ENCODE measurements at regions not wholly inside any gene's neighbourhood (a gene's known extent, or its start where the extent isn't known, plus 50 kb on each side); places are given as distances from the start of the nearest gene placed in this dataset.
"Not testable (repeated sequence)": the region's sequence is repeated elsewhere in the genome, so short reads cannot be mapped to it uniquely, and the experiment has no call there.

DNA sequence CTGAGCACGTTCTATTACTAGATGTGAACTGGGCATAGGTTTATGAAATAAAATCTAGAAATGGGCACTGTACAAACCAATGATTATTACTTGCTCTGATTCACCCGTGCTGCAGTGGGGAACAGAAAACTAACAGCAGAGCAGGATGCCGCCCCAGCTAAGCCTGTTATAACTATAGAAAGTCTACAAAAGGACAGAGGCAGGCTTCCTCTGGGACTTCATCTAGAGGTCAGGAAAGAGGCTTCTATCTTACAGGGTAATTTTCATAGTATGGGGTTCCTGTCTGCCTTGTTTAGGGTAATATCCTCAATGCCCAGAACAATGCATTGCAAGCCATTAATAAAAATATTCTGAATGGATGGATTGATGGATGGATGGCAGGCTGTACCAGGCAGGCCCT is 177.0 kb upstream of the TBL1XR1 start:
- Mint-ChIP-seq H3K27ac (no peak overlapping the region), H3K4me1 (ENCODE audit: low read depth) (peaks cover 20% of the 10 kb centered on the region), H3K27me3 (ENCODE audit: low read depth) (no peaks in the 10 kb centered on the region), H3K4me3 (no peak overlapping the region), H3K9me3 (no peaks in the 10 kb centered on the region), H3K36me3 (ENCODE audit: insufficient read depth in 2 of 2) (no peaks in the 10 kb centered on the region)
- DNase-seq (no peak), ATAC-seq (replicated peaks in 1 of 2) (no peak)

DNA sequence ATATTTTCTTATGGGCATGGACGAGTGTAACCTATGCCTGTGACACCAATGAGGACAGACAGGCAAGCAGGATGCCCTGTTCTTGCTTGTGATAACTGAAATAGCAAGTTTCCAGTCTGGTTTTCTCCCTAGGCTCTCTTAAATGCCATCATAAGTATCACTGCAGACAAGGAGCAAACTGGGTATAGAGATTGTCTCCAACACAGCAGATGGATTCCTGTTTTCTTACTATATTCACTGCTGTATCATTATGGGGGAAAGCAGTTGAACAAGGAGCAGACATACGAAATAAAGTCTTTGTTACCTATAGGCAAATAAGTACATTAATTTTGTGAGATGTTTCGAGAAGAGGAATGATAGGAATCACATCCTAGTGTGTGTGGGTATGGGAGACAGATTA is 178.0 kb upstream of the TBL1XR1 start:
- H3K4me1 Mint-ChIP-seq (ENCODE audit: low read depth): peaks cover 20% of the 10 kb centered on the region
- no peak for DNase-seq
- no peak for ATAC-seq (replicated peaks in 1 of 2)
- no peaks in the 10 kb centered on the region for H3K27me3 Mint-ChIP-seq (ENCODE audit: low read depth)
- H3K9me3 Mint-ChIP-seq: peaks cover 2% of the 10 kb centered on the region in 2 donors
- H3K27ac Mint-ChIP-seq: no peak overlapping the region
- H3K36me3 Mint-ChIP-seq (ENCODE audit: insufficient read depth in 2 of 2): peaks cover 2 to 3% of the 10 kb centered on the region in 2 donors
- H3K4me3 Mint-ChIP-seq: no peak overlapping the region

GRCh38 chr3:177377166-177377565 is 179.9 kb upstream of the TBL1XR1 start:
- peaks cover 16% of the 10 kb centered on the region for H3K4me1 Mint-ChIP-seq (ENCODE audit: low read depth)
- peaks cover 2 to 3% of the 10 kb centered on the region in 2 donors for H3K9me3 Mint-ChIP-seq
- H3K27me3 Mint-ChIP-seq (ENCODE audit: low read depth): no peaks in the 10 kb centered on the region
- no peak overlapping the region for H3K27ac Mint-ChIP-seq
- H3K4me3 Mint-ChIP-seq: no peak overlapping the region
- no peak for ATAC-seq (replicated peaks in 1 of 2)
- peaks cover 2 to 8% of the 10 kb centered on the region in 2 donors for H3K36me3 Mint-ChIP-seq (ENCODE audit: insufficient read depth in 2 of 2)
- DNase-seq: no peak

DNA sequence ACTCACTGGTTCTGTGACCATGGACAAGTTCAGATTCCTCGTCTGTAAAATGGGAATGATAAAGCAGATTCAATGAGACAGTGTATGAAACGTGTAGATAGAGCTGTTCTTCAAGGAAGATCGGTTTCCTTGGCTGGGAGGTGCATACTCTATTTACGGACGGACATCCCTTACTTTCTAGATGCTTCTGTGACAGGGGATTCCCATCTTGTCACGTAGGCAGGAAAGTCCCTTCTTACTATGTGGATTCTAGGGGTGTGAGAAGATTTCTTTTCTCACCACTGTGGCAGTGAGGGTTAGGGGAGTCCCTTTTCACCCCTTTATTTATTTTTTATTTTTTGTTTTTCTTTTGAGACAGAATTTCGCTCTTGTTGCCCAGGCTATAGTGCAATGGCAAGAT is 180.9 kb upstream of the TBL1XR1 start:
- Mint-ChIP-seq H3K4me1 (ENCODE audit: low read depth) (peaks cover 16% of the 10 kb centered on the region), H3K36me3 (ENCODE audit: insufficient read depth in 2 of 2) (peaks cover 4 to 8% of the 10 kb centered on the region in 2 donors), H3K4me3 (no peak overlapping the region), H3K27ac (no peak overlapping the region), H3K27me3 (ENCODE audit: low read depth) (no peaks in the 10 kb centered on the region), H3K9me3 (peaks cover 2 to 4% of the 10 kb centered on the region in 2 donors)
- ATAC-seq (replicated peaks in 1 of 2) (peak in 1 of 2 donors; percentile 32), DNase-seq (no peak)

- Mint-ChIP-seq H3K36me3 (ENCODE audit: insufficient read depth in 2 of 2) (peaks cover 4 to 8% of the 10 kb centered on the region in 2 donors), H3K9me3 (peaks cover 2 to 4% of the 10 kb centered on the region in 2 donors), H3K4me1 (ENCODE audit: low read depth) (peaks cover 16% of the 10 kb centered on the region), H3K4me3 (no peak overlapping the region), H3K27me3 (ENCODE audit: low read depth) (no peaks in the 10 kb centered on the region), H3K27ac (no peak overlapping the region)
- ATAC-seq (replicated peaks in 1 of 2): no peak
- no peak for DNase-seq
Observed at GRCh38 chr3:177379045-177379444, 181.8 kb upstream of the TBL1XR1 start.

DNA sequence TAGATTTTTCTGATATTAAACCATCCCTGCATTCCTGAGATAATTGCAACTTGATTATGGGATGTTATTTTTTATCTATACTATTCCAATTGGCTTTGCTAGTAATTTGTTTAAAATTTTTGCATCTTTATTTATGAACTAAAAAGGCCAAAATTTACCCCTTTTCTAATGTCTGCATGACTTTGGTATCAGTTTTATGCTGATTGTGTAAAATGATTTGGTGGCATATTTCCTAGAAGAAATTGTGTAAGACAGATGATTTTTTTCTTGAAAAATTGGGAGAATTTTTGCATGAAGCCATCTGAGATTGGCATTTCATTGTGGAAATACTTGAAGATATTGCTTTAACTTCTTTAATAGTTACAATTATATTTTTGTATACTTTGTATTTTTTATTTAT is 183.8 kb upstream of the TBL1XR1 start:
- no peak overlapping the region for H3K4me3 Mint-ChIP-seq
- H3K27ac Mint-ChIP-seq: no peak overlapping the region
- DNase-seq (no peak), ATAC-seq (replicated peaks in 1 of 2) (no peak)
- H3K36me3 Mint-ChIP-seq (ENCODE audit: insufficient read depth in 2 of 2): peaks cover 6 to 8% of the 10 kb centered on the region in 2 donors
- peaks cover 23% of the 10 kb centered on the region for H3K4me1 Mint-ChIP-seq (ENCODE audit: low read depth)
- H3K27me3 Mint-ChIP-seq (ENCODE audit: low read depth): no peaks in the 10 kb centered on the region
- peaks cover 2 to 4% of the 10 kb centered on the region in 2 donors for H3K9me3 Mint-ChIP-seq

GRCh38 chr3:177382944-177383343 is 185.7 kb upstream of the TBL1XR1 start:
- H3K36me3 Mint-ChIP-seq (ENCODE audit: insufficient read depth in 2 of 2): peaks cover 6 to 10% of the 10 kb centered on the region in 2 donors
- DNase-seq (no peak), ATAC-seq (replicated peaks in 1 of 2) (no peak)
- H3K27me3 Mint-ChIP-seq (ENCODE audit: low read depth): no peaks in the 10 kb centered on the region
- H3K4me3 Mint-ChIP-seq: no peak overlapping the region
- peaks cover 2 to 7% of the 10 kb centered on the region in 2 donors for H3K9me3 Mint-ChIP-seq
- no peak overlapping the region for H3K27ac Mint-ChIP-seq
- peaks cover 17% of the 10 kb centered on the region for H3K4me1 Mint-ChIP-seq (ENCODE audit: low read depth)

DNA sequence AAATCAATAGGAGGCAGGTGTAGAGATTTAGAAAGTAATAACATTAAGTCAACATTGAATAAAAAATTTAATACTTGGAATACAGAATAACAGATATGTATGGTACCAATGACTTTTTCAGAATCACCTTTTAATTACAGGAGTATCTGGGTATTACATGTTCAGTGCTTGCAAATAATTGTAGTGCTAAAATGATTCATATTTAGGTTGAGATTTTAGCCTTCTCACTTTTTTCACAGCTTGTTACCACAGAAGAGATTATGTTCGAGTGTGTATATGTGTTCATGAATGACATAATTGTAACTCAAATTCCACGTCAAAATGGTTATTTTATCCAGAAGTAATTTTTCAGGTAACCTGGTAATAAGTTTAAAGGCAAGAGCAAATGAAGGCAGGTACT is 187.9 kb upstream of the TBL1XR1 start:
- DNase-seq: no peak
- H3K36me3 Mint-ChIP-seq (ENCODE audit: insufficient read depth in 2 of 2): peaks cover 5 to 8% of the 10 kb centered on the region in 2 donors
- no peak overlapping the region for H3K27ac Mint-ChIP-seq
- no peaks in the 10 kb centered on the region for H3K27me3 Mint-ChIP-seq (ENCODE audit: low read depth)
- no peak overlapping the region for H3K4me3 Mint-ChIP-seq
- ATAC-seq (replicated peaks in 1 of 2): peak in 1 of 2 donors; percentile 33
- H3K4me1 Mint-ChIP-seq (ENCODE audit: low read depth): peaks cover 8% of the 10 kb centered on the region
- H3K9me3 Mint-ChIP-seq: peaks cover 2 to 9% of the 10 kb centered on the region in 2 donors

DNA sequence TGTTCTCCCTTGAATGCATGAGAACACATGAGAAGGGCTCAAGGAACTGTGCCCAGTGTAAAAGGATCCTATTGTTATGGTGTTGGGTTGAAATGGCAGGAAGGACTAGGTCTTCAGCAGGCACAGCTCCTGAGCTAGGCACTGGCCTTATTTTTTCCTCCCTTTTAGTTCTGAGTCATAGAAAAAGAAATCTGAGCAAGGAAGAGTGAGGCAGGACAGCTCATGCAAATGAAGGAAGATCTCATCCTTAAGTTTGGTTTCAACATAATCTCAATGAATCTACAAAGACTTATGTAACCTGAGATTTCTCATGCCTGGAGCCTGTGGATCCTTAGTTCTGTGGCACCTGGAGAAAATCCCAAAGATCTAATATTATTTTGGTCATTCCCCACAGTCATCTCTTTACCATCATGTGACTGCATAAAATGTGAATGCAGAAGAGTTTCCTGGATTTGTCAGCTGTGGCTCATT is 188.6 kb upstream of the TBL1XR1 start:
- H3K4me3 Mint-ChIP-seq: no peak overlapping the region
- H3K27me3 Mint-ChIP-seq (ENCODE audit: low read depth): no peaks in the 10 kb centered on the region
- no peak for ATAC-seq (replicated peaks in 1 of 2)

DNA sequence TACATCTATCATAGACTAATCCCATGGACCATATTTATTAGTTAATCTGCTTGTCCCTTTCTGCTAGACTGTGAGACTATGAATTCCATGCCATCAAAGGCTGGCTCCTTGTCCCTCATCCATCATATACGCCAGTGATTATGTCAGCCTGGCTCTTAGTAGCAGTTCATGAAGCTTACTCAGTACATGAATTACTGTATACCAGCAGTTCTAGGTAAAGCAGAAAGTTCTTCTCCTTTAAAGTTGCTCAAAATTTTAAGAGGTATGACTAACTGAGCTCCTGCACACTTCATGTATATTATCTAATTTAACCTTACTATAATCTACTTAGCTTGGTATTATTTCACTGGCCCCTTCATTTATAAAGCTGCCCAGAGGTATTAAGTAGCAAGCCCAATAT is 190.9 kb upstream of the TBL1XR1 start:
- Mint-ChIP-seq H3K9me3 (peaks cover 0 to 5% of the 10 kb centered on the region in 2 donors), H3K27ac (no peak overlapping the region), H3K27me3 (ENCODE audit: low read depth) (no peaks in the 10 kb centered on the region), H3K36me3 (ENCODE audit: insufficient read depth in 2 of 2) (peaks cover 2% of the 10 kb centered on the region in 2 donors), H3K4me3 (no peak overlapping the region), H3K4me1 (ENCODE audit: low read depth) (peaks cover 8% of the 10 kb centered on the region)
- DNase-seq (no peak), ATAC-seq (replicated peaks in 1 of 2) (peak; percentile 60 to 73)

More for the DNA sequence above, 188.6 kb upstream of the TBL1XR1 start:
- no peak overlapping the region for H3K27ac Mint-ChIP-seq
- peaks cover 8% of the 10 kb centered on the region for H3K4me1 Mint-ChIP-seq (ENCODE audit: low read depth)
- no peak for DNase-seq
- H3K9me3 Mint-ChIP-seq: peaks cover 0 to 7% of the 10 kb centered on the region in 2 donors
- H3K36me3 Mint-ChIP-seq (ENCODE audit: insufficient read depth in 2 of 2): peaks cover 3 to 4% of the 10 kb centered on the region in 2 donors

- not testable (repeated sequence) for H3K36me3 Mint-ChIP-seq (ENCODE audit: insufficient read depth in 2 of 2); H3K4me1 Mint-ChIP-seq (ENCODE audit: low read depth); DNase-seq; ATAC-seq (replicated peaks in 1 of 2); H3K27ac Mint-ChIP-seq; H3K27me3 Mint-ChIP-seq (ENCODE audit: low read depth); H3K9me3 Mint-ChIP-seq
- H3K4me3 Mint-ChIP-seq: peak overlapping the region in 1 of 2 donors; percentile 34
Observed at GRCh38 chr3:177394231-177395024, 197.1 kb upstream of the TBL1XR1 start.

DNA sequence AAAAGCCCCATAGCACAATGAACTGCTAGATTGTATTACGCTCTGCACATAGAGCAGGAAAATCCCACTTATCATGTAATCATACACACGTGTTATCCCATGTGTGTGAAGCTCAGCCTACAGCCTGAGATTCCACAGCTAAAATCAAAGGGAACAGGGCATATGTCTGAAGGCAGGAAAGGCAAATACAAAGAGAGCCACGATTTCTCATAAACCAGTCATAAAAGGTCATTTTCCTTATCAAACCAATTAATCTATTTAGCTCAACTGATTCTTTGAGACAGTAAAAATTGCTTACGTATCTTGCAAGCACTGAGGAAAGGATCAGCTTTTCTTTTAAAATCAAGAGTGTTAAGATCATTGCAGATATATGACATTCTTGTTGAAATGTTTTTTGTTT is 199.5 kb upstream of the TBL1XR1 start:
- ATAC-seq (replicated peaks in 1 of 2) (no peak), DNase-seq (no peak)
- H3K4me3 Mint-ChIP-seq: no peak overlapping the region
- H3K4me1 Mint-ChIP-seq (ENCODE audit: low read depth): no peaks in the 10 kb centered on the region
- H3K9me3 Mint-ChIP-seq: no peaks in the 10 kb centered on the region
- H3K36me3 Mint-ChIP-seq (ENCODE audit: insufficient read depth in 2 of 2): no peaks in the 10 kb centered on the region
- no peaks in the 10 kb centered on the region for H3K27me3 Mint-ChIP-seq (ENCODE audit: low read depth)
- H3K27ac Mint-ChIP-seq: no peak overlapping the region

GRCh38 chr3:177401375-177401774 is 204.1 kb upstream of the TBL1XR1 start:
- no peak for ATAC-seq (replicated peaks in 1 of 2)
- no peak overlapping the region for H3K4me3 Mint-ChIP-seq
- H3K27me3 Mint-ChIP-seq (ENCODE audit: low read depth): no peaks in the 10 kb centered on the region
- peaks cover 6% of the 10 kb centered on the region for H3K4me1 Mint-ChIP-seq (ENCODE audit: low read depth)
- H3K36me3 Mint-ChIP-seq (ENCODE audit: insufficient read depth in 2 of 2): no peaks in the 10 kb centered on the region
- H3K9me3 Mint-ChIP-seq: peaks cover 0 to 1% of the 10 kb centered on the region in 2 donors
- DNase-seq: no peak
- H3K27ac Mint-ChIP-seq: no peak overlapping the region

GRCh38 chr3:177402533-177402932 is 205.3 kb upstream of the TBL1XR1 start:
- ATAC-seq (replicated peaks in 1 of 2): no peak
- H3K27me3 Mint-ChIP-seq (ENCODE audit: low read depth): no peaks in the 10 kb centered on the region
- peaks cover 0 to 1% of the 10 kb centered on the region in 2 donors for H3K9me3 Mint-ChIP-seq
- no peaks in the 10 kb centered on the region for H3K36me3 Mint-ChIP-seq (ENCODE audit: insufficient read depth in 2 of 2)
- no peak for DNase-seq
- no peak overlapping the region for H3K27ac Mint-ChIP-seq
- no peak overlapping the region for H3K4me3 Mint-ChIP-seq
- peaks cover 6% of the 10 kb centered on the region for H3K4me1 Mint-ChIP-seq (ENCODE audit: low read depth)

Data from activated T-cell treated with anti-CD3 and anti-CD28 coated beads, Interleukin-2, amount 50 U/mL, for 72 hours (primary cell).